HEK293T (cell line): ENCODE measurements at regions not wholly inside any gene's neighbourhood (a gene's known extent, or its start where the extent isn't known, plus 50 kb on each side); places are given as distances from the start of the nearest gene placed in this dataset.

Source experiments
- CTBP1 ChIP-seq: fragments of 450-650 bp; IDR thresholded peaks from 2 replicates; pipeline ENCODE4 v1.6.1; 2016; ENCODE audit warnings: borderline replicate concordance
- FOXM1 ChIP-seq: fragments of 450-650 bp; IDR thresholded peaks from 2 replicates; pipeline ENCODE4 v1.6.1; 2017; ENCODE audit warnings: mild to moderate bottlenecking, borderline replicate concordance
- SUZ12 ChIP-seq: fragments of 450-650 bp; IDR thresholded peaks from 2 replicates; pipeline ENCODE4 v1.6.1; 2016; ENCODE audit warnings: mild to moderate bottlenecking
- TF ChIP-seq, protein P1 (sequence below): fragments of 450-650 bp; IDR thresholded peaks from 2 replicates; pipeline ENCODE4 v1.6.1; 2016

DNA sequence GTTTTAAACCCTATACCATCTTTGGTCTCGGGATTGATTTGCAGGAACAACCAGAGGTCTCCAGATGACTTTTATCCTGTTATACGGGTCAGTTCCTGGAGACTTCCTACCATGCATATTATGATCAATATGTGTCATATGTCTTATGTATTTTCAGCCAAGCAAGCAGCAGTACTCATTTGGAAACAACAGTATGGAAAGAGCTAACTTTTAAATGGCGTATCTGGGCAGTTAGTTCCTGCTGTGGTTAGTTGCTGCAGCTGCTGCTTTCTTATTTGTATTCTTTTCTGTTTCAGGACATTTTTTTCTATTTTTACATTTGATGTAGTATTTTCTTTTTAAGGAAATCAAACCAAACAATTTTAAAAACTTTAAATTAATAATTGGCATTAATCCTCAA is 207.5 kb downstream of the MANEA start:
- TF ChIP-seq CTBP1 (no peak), FOXM1 (no peak), SUZ12 (no peak)
- TF ChIP-seq, protein P1, sequence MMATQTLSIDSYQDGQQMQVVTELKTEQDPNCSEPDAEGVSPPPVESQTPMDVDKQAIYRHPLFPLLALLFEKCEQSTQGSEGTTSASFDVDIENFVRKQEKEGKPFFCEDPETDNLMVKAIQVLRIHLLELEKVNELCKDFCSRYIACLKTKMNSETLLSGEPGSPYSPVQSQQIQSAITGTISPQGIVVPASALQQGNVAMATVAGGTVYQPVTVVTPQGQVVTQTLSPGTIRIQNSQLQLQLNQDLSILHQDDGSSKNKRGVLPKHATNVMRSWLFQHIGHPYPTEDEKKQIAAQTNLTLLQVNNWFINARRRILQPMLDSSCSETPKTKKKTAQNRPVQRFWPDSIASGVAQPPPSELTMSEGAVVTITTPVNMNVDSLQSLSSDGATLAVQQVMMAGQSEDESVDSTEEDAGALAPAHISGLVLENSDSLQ, result no peak
